ENCODE measurements at regions not wholly inside any gene's neighbourhood (a gene's known extent, or its start where the extent isn't known, plus 50 kb on each side); places are given as distances from the start of the nearest gene placed in this dataset.

GRCh38 chr4:112739442-112739841 is 102.5 kb downstream of the LARP7 start (continued):
- no peak for TF ChIP-seq ZNF586 (CRISPR knock-in tag; conservative IDR thresholded peaks at IDR 0.05)
- TF ChIP-seq ZNF583 (CRISPR knock-in tag; IDR thresholded peaks at IDR 0.05), result no peak
- TF ChIP-seq NONO (IDR thresholded peaks at IDR 0.05; ENCODE audit: low read depth in 2 of 2, low read length in 1 of 2), result no peak
- TF ChIP-seq DACH1 (IDR thresholded peaks at IDR 0.05; ENCODE audit: partially characterized antibody), result no peak

GRCh38 chr4:112747036-112747435 is 110.1 kb downstream of the LARP7 start:
- H2AFZ ChIP-seq (ENCODE audit: low read depth, low read length), result no peak overlapping the region
- POLR2A ChIA-PET, result interaction anchor here (0.7 kb wide), 1 partner anchor 191 kb away, joined by 3 read pairs; no protein-coding TSS in a partner anchor
- no peak for FAIRE-seq

More at GRCh38 chr4:112747036-112747435, 110.1 kb downstream of the LARP7 start:
- no peak overlapping the region for H3K4me3 ChIP-seq
- H3K79me2 ChIP-seq (ENCODE audit: control insufficient read depth, insufficient read depth, low read length), result no peaks in the 10 kb centered on the region
- H3K27ac ChIP-seq (ENCODE audit: extremely low read depth, low read depth, low read length), result no peak overlapping the region
- H3K4me1 ChIP-seq (replicated peaks in 1 of 2; ENCODE audit: control insufficient read depth in 2 of 2, insufficient read depth in 2 of 2, low read length in 2 of 2), result no peaks in the 10 kb centered on the region
- H3K4me2 ChIP-seq (ENCODE audit: insufficient read depth, low read length), result no peak overlapping the region
- no peak overlapping the region for H3K9ac ChIP-seq (ENCODE audit: insufficient read depth in 1 of 2, low read depth in 2 of 2, low read length in 2 of 2)
- no peaks in the 10 kb centered on the region for H3K9me3 ChIP-seq (replicated peaks; ENCODE audit: control insufficient read depth, insufficient read depth, low read depth, low read length)
- H3K27me3 ChIP-seq (ENCODE audit: control insufficient read depth in 2 of 2, insufficient read depth in 2 of 2, low read length in 2 of 2), result peaks cover 3 to 6% of the 10 kb centered on the region in 2 experiments; a peak in 3 of 5 replicates
- CTCF ChIA-PET (ENCODE audit: low intra/inter-chr PET ratio), result no interaction called here
- WGBS (ENCODE audit: insufficient coverage, low coverage, missing lambda C conversion rate), result 0% methylated on average over 1 of the region's 1 CpG
- no TSS peak for BruUV-seq (replicated peaks)
- no peaks in the 10 kb centered on the region for H3K9me1 ChIP-seq (ENCODE audit: control insufficient read depth, insufficient read depth, low read length)
- H4K20me1 ChIP-seq (replicated peaks; ENCODE audit: control insufficient read depth, insufficient read depth, low read length), result no peaks in the 10 kb centered on the region
- TF ChIP-seq E2F3 (CRISPR knock-in tag; IDR thresholded peaks at IDR 0.05) (no peak), ZBTB5 (IDR thresholded peaks at IDR 0.05) (no peak), HEY1 (CRISPR knock-in tag; IDR thresholded peaks at IDR 0.05; ENCODE audit: borderline replicate concordance) (no peak), DIDO1 (tag; IDR thresholded peaks at IDR 0.05; ENCODE audit: low read depth) (no peak), TFAP4 (CRISPR knock-in tag; IDR thresholded peaks at IDR 0.05; ENCODE audit: borderline replicate concordance) (no peak), THAP12 (CRISPR knock-in tag; IDR thresholded peaks at IDR 0.05) (no peak)
- in situ Hi-C loops (cut with MboI) (no loop called here), intact Hi-C loops (cut with micrococcal nuclease) (no loop called here)
- no peaks in the 10 kb centered on the region for H3K36me3 ChIP-seq (ENCODE audit: control insufficient read depth, insufficient read depth, low read length)
- ATAC-seq (no peak), DNase-seq (ENCODE audit: extremely low read depth in 1 of 4, low spot score in 3 of 4) (no peak)
